OCI-LY1 (cell line): ENCODE measurements at regions not wholly inside any gene's neighbourhood (a gene's known extent, or its start where the extent isn't known, plus 50 kb on each side); places are given as distances from the start of the nearest gene placed in this dataset.

ENCODE experiments used
- H2AFZ ChIP-seq: fragments of 200-600 bp; sonication (generic), shearing (Covaris generic); 2 replicates; pipeline ENCODE4 v1.6.0; 2014; ENCODE audit warnings: antibody characterized with exemption, mild to moderate bottlenecking, low read length
- H3F3A ChIP-seq: fragments of 200-600 bp; sonication (generic), shearing (Covaris generic); 2 replicates; pipeline ENCODE4 v1.6.0; 2014; ENCODE audit warnings: mild to moderate bottlenecking, antibody characterized with exemption, low read length, moderate library complexity; ENCODE audit not compliant: insufficient read depth
- H3K27ac ChIP-seq: fragments of 200-600 bp; sonication (generic); 2 replicates; pipeline ENCODE4 v1.5.1; 2014; ENCODE audit warnings: low read length, mixed run types, mild to moderate bottlenecking, low read depth; ENCODE audit not compliant: poor library complexity, severe bottlenecking
- H3K27me3 ChIP-seq: fragments of 200-600 bp; sonication (generic); 2 replicates; pipeline ENCODE4 v1.6.0; 2014; ENCODE audit warnings: antibody characterized with exemption, mild to moderate bottlenecking, low read length, moderate library complexity; ENCODE audit not compliant: insufficient read depth
- H3K36me3 ChIP-seq: fragments of 200-600 bp; sonication (generic); 2 replicates; pipeline ENCODE4 v1.6.1; 2014; ENCODE audit warnings: mild to moderate bottlenecking, antibody characterized with exemption, low read length, moderate library complexity, mixed read lengths; ENCODE audit not compliant: insufficient read depth
- H3K4me1 ChIP-seq: fragments of 200-600 bp; sonication (generic); 2 replicates; pipeline ENCODE4 v1.5.1; 2014; ENCODE audit warnings: mild to moderate bottlenecking, low read length, moderate library complexity; ENCODE audit not compliant: insufficient read depth, severe bottlenecking
- H3K4me2 ChIP-seq: fragments of 200-600 bp; sonication (generic), shearing (Covaris generic); 2 replicates; pipeline ENCODE4 v1.6.1; 2014; ENCODE audit warnings: low read length
- H3K4me3 ChIP-seq: fragments of 200-600 bp; sonication (generic); 2 replicates; pipeline ENCODE4 v1.5.1; 2014; ENCODE audit warnings: low read length, low read depth, mild to moderate bottlenecking, mixed read lengths; ENCODE audit not compliant: poor library complexity, severe bottlenecking
- H3K79me2 ChIP-seq: fragments of 200-600 bp; shearing (Covaris generic); 2 replicates; pipeline ENCODE4 v1.6.1; 2016; ENCODE audit warnings: mixed run types, low read length, mixed read lengths; ENCODE audit not compliant: insufficient read depth
- H3K9ac ChIP-seq: fragments of 200-600 bp; sonication (generic), shearing (Covaris generic); 2 replicates; pipeline ENCODE4 v1.6.1; 2014; ENCODE audit warnings: mild to moderate bottlenecking, low read length, mixed read lengths
- H3K9me2 ChIP-seq: fragments of 200-600 bp; sonication (generic), shearing (Covaris generic); 2 replicates; pipeline ENCODE4 v1.6.1; 2014; ENCODE audit warnings: low read depth, mild to moderate bottlenecking, low read length, mixed read lengths
- H3K9me3 ChIP-seq: fragments of 200-600 bp; shearing (Covaris generic); 2 replicates; pipeline ENCODE4 v1.6.1; 2014; ENCODE audit warnings: low read length, mixed read lengths
- H4K20me1 ChIP-seq: fragments of 200-600 bp; sonication (generic), shearing (Covaris generic); 2 replicates; pipeline ENCODE4 v1.6.0; 2016; ENCODE audit warnings: mild to moderate bottlenecking, low read length; ENCODE audit not compliant: insufficient read depth
- CTCF ChIP-seq: fragments of 200-600 bp; sonication (generic), shearing (Covaris generic); IDR thresholded peaks from 2 replicates; pipeline ENCODE4 v1.5.1; 2017; ENCODE audit warnings: mild to moderate bottlenecking, antibody characterized with exemption, low read length, moderate library complexity, mixed read lengths
- EZH2 ChIP-seq: fragments of 200-600 bp; sonication (generic), shearing (Covaris generic); IDR thresholded peaks from 2 replicates; pipeline ENCODE4 v1.8.0; 2017; ENCODE audit warnings: borderline replicate concordance, mixed run types, mild to moderate bottlenecking, antibody characterized with exemption, low read length, moderate library complexity, mixed read lengths

GRCh38 chr6:91754691-91755090 lies 1167.8 kb upstream of the MAP3K7 start:
- no peaks in the 10 kb centered on the region for H4K20me1 ChIP-seq
- no peak overlapping the region for H3K27ac ChIP-seq
- H3K36me3 ChIP-seq: no peaks in the 10 kb centered on the region
- H3K9me3 ChIP-seq: no peaks in the 10 kb centered on the region
- no peak overlapping the region for H2AFZ ChIP-seq
- no peak for TF ChIP-seq CTCF
- no peak for TF ChIP-seq EZH2
- no peaks in the 10 kb centered on the region for H3K9me2 ChIP-seq
- no peak overlapping the region for H3K4me3 ChIP-seq
- H3K79me2 ChIP-seq: no peaks in the 10 kb centered on the region
- no peaks in the 10 kb centered on the region for H3K27me3 ChIP-seq
- H3K9ac ChIP-seq: no peak overlapping the region
- H3K4me2 ChIP-seq: no peak overlapping the region
- H3K4me1 ChIP-seq: no peaks in the 10 kb centered on the region
- H3F3A ChIP-seq: no peaks in the 10 kb centered on the region

- H3K79me2 ChIP-seq: no peaks in the 10 kb centered on the region
These were observed 1164.7 kb upstream of the MAP3K7 start for GRCh38 chr6:91751526-91751925.

GRCh38 chr6:91744566-91744965 lies 1157.7 kb upstream of the MAP3K7 start:
- no peaks in the 10 kb centered on the region for H3K27me3 ChIP-seq
- no peak for TF ChIP-seq EZH2
- no peak for TF ChIP-seq CTCF
- no peaks in the 10 kb centered on the region for H3F3A ChIP-seq
- no peaks in the 10 kb centered on the region for H3K36me3 ChIP-seq
- H3K9ac ChIP-seq: no peak overlapping the region
- H3K4me3 ChIP-seq: no peak overlapping the region
- H3K79me2 ChIP-seq: no peaks in the 10 kb centered on the region
- H3K4me2 ChIP-seq: no peak overlapping the region
- H3K27ac ChIP-seq: no peak overlapping the region
- no peaks in the 10 kb centered on the region for H3K4me1 ChIP-seq
- no peaks in the 10 kb centered on the region for H3K9me3 ChIP-seq
- no peaks in the 10 kb centered on the region for H3K9me2 ChIP-seq
- no peaks in the 10 kb centered on the region for H4K20me1 ChIP-seq
- H2AFZ ChIP-seq: no peak overlapping the region

More at GRCh38 chr6:91751526-91751925, 1164.7 kb upstream of the MAP3K7 start:
- Histone ChIP-seq H3K4me1 (no peaks in the 10 kb centered on the region), H3K4me2 (no peak overlapping the region), H3K9ac (no peak overlapping the region), H3K27me3 (no peaks in the 10 kb centered on the region), H3F3A (no peaks in the 10 kb centered on the region), H3K36me3 (no peaks in the 10 kb centered on the region), H3K27ac (no peak overlapping the region), H2AFZ (no peak overlapping the region), H3K4me3 (no peak overlapping the region), H4K20me1 (no peaks in the 10 kb centered on the region), H3K9me3 (no peaks in the 10 kb centered on the region), H3K9me2 (no peaks in the 10 kb centered on the region)
- no peak for TF ChIP-seq CTCF
- TF ChIP-seq EZH2: no peak
